Choroid plexus epithelial cell (primary cell): ENCODE measurements at regions not wholly inside any gene's neighbourhood (a gene's known extent, or its start where the extent isn't known, plus 50 kb on each side); places are given as distances from the start of the nearest gene placed in this dataset.

Experiments
- DNase-seq: peaks from one replicate; pipeline ENCODE4 v3.0.0-alpha.2; 2010; ENCODE audit warnings: low read depth
- H3K4me3 ChIP-seq: 2 replicates; pipeline ENCODE4 v1.5.1; 2011; ENCODE audit warnings: low read depth, mild to moderate bottlenecking, control low read depth, low read length, moderate library complexity
- CTCF ChIP-seq: conservative IDR thresholded peaks from 2 replicates; pipeline ENCODE4 v1.5.1; 2011; ENCODE audit warnings: low read depth, mild to moderate bottlenecking, control low read depth, inconsistent platforms, low read length, moderate library complexity

- H3K4me3 ChIP-seq, result no peak overlapping the region
- DNase-seq, result no peak
- TF ChIP-seq CTCF, result no peak
Measured at GRCh38 chr5:68551436-68551835, 335.9 kb downstream of the PIK3R1 start.

GRCh38 chr5:68554571-68555279 is 339.2 kb downstream of the PIK3R1 start:
- H3K4me3 ChIP-seq, result no peak overlapping the region
- no peak for TF ChIP-seq CTCF
- peak; percentile 44 for DNase-seq

GRCh38 chr5:68555907-68556681 is 340.5 kb downstream of the PIK3R1 start:
- H3K4me3 ChIP-seq, result no peak overlapping the region
- no peak for DNase-seq
- no peak for TF ChIP-seq CTCF

- no peak for TF ChIP-seq CTCF
- H3K4me3 ChIP-seq, result no peak overlapping the region
- DNase-seq, result no peak
Measured at GRCh38 chr5:68557162-68557936, 341.8 kb downstream of the PIK3R1 start.

GRCh38 chr5:68562308-68562707 is 346.8 kb downstream of the PIK3R1 start:
- no peak overlapping the region for H3K4me3 ChIP-seq
- no peak for TF ChIP-seq CTCF
- peak; percentile 85 for DNase-seq

GRCh38 chr5:68565427-68565826 is 349.9 kb downstream of the PIK3R1 start:
- TF ChIP-seq CTCF, result no peak

More at GRCh38 chr5:68565427-68565826, 349.9 kb downstream of the PIK3R1 start:
- no peak overlapping the region for H3K4me3 ChIP-seq
- DNase-seq, result no peak
